ENCODE measurements at regions not wholly inside any gene's neighbourhood (a gene's known extent, or its start where the extent isn't known, plus 50 kb on each side); places are given as distances from the start of the nearest gene placed in this dataset.

GRCh38 chr2:105677901-105678300, 66.8 kb upstream of the NCK2 start:
- no peak for DNase-seq
- Mint-ChIP-seq H3K36me3 (ENCODE audit: low read depth) (no peaks in the 10 kb centered on the region), H3K27me3 (peaks cover 8% of the 10 kb centered on the region), H3K4me3 (no peak overlapping the region), H3K4me1 (no peaks in the 10 kb centered on the region), H3K9me3 (no peaks in the 10 kb centered on the region), H3K27ac (no peak overlapping the region)
- intact Hi-C loops (cut with micrococcal nuclease), result no loop called here
- ChIA-PET POLR2A (no interaction called here), CTCF (no interaction called here)
- no peak for TF ChIP-seq CTCF (IDR thresholded peaks at IDR 0.05)
- ATAC-seq (ENCODE audit: low read depth), result no peak

GRCh38 chr2:105675841-105676240, 68.9 kb upstream of the NCK2 start:
- ChIA-PET POLR2A (no interaction called here), CTCF (no interaction called here)
- no peak for DNase-seq
- Mint-ChIP-seq H3K36me3 (ENCODE audit: low read depth) (no peaks in the 10 kb centered on the region), H3K27me3 (peaks cover 8% of the 10 kb centered on the region), H3K9me3 (no peaks in the 10 kb centered on the region), H3K4me1 (no peaks in the 10 kb centered on the region), H3K27ac (no peak overlapping the region), H3K4me3 (no peak overlapping the region)
- ATAC-seq (ENCODE audit: low read depth), result no peak
- no peak for TF ChIP-seq CTCF (IDR thresholded peaks at IDR 0.05)
- intact Hi-C loops (cut with micrococcal nuclease), result no loop called here

- ATAC-seq (ENCODE audit: low read depth) (no peak), DNase-seq (no peak)
- H3K27ac Mint-ChIP-seq, result no peak overlapping the region
- intact Hi-C loops (cut with micrococcal nuclease), result no loop called here
- no peaks in the 10 kb centered on the region for H3K4me1 Mint-ChIP-seq
- H3K36me3 Mint-ChIP-seq (ENCODE audit: low read depth), result no peaks in the 10 kb centered on the region
- ChIA-PET CTCF (no interaction called here), POLR2A (no interaction called here)
- no peaks in the 10 kb centered on the region for H3K9me3 Mint-ChIP-seq
- H3K27me3 Mint-ChIP-seq, result peaks cover 6% of the 10 kb centered on the region
- no peak for TF ChIP-seq CTCF (IDR thresholded peaks at IDR 0.05)
- no peak overlapping the region for H3K4me3 Mint-ChIP-seq
These were observed 69.7 kb upstream of the NCK2 start for GRCh38 chr2:105674859-105675541.

- no peaks in the 10 kb centered on the region for H3K9me3 Mint-ChIP-seq
- no peak for DNase-seq
- intact Hi-C loops (cut with micrococcal nuclease), result no loop called here
- no peak for TF ChIP-seq CTCF (IDR thresholded peaks at IDR 0.05)
- H3K4me3 Mint-ChIP-seq, result no peak overlapping the region
- no peak for ATAC-seq (ENCODE audit: low read depth)
- no peaks in the 10 kb centered on the region for H3K36me3 Mint-ChIP-seq (ENCODE audit: low read depth)
- H3K27ac Mint-ChIP-seq, result no peak overlapping the region
- no peaks in the 10 kb centered on the region for H3K4me1 Mint-ChIP-seq
- CTCF ChIA-PET, result no interaction called here
- H3K27me3 Mint-ChIP-seq, result peaks cover 6% of the 10 kb centered on the region
- POLR2A ChIA-PET, result no interaction called here
These were observed 70.3 kb upstream of the NCK2 start for GRCh38 chr2:105674401-105674800.

- H3K9me3 Mint-ChIP-seq, result peaks cover 9% of the 10 kb centered on the region
- ATAC-seq (ENCODE audit: low read depth) (no peak), DNase-seq (no peak)
- no peak overlapping the region for H3K27ac Mint-ChIP-seq
- CTCF ChIA-PET, result no interaction called here
- TF ChIP-seq CTCF (IDR thresholded peaks at IDR 0.05), result no peak
- intact Hi-C loops (cut with micrococcal nuclease), result no loop called here
- POLR2A ChIA-PET, result no interaction called here
- H3K4me1 Mint-ChIP-seq, result no peaks in the 10 kb centered on the region
- H3K4me3 Mint-ChIP-seq, result no peak overlapping the region
- peaks cover 8% of the 10 kb centered on the region for H3K27me3 Mint-ChIP-seq
- H3K36me3 Mint-ChIP-seq (ENCODE audit: low read depth), result no peaks in the 10 kb centered on the region
These were observed 73.6 kb upstream of the NCK2 start for GRCh38 chr2:105671156-105671555.

Data from activated B cell treated with CpG ODN at 0.5 μM for 24 hours (primary cell).